H9 (cell line): ENCODE measurements at regions not wholly inside any gene's neighbourhood (a gene's known extent, or its start where the extent isn't known, plus 50 kb on each side); places are given as distances from the start of the nearest gene placed in this dataset.

Experiments
- DNase-seq: peaks from one replicate; pipeline ENCODE4 v3.0.0-alpha.2; 2017
- H2AFZ ChIP-seq: one replicate; pipeline ENCODE4 v1.6.1; 2013; ENCODE audit warnings: mild to moderate bottlenecking, low read length, control low read depth, moderate library complexity
- H2AK5ac ChIP-seq: 2 replicates; pipeline ENCODE4 v1.6.1; 2013; ENCODE audit warnings: low read length, control low read depth, mixed read lengths; ENCODE audit not compliant: insufficient read length
- H2BK120ac ChIP-seq: one replicate; pipeline ENCODE4 v1.6.1; 2013; ENCODE audit warnings: low read depth, mild to moderate bottlenecking, low read length, control low read depth, inconsistent platforms; ENCODE audit not compliant: poor library complexity, severe bottlenecking
- H2BK12ac ChIP-seq: 2 replicates; pipeline ENCODE4 v1.6.1; 2013; ENCODE audit warnings: low read length, control low read depth, mixed read lengths, low read depth; ENCODE audit not compliant: insufficient read length
- H2BK15ac ChIP-seq: 2 replicates; pipeline ENCODE4 v1.6.1; 2013; ENCODE audit warnings: low read depth, low read length, control low read depth
- H2BK20ac ChIP-seq: one replicate; pipeline ENCODE4 v1.6.1; 2013; ENCODE audit warnings: low read depth, mild to moderate bottlenecking, low read length, control low read depth, inconsistent platforms; ENCODE audit not compliant: poor library complexity, severe bottlenecking
- H2BK5ac ChIP-seq: 2 replicates; pipeline ENCODE4 v1.6.1; 2013; ENCODE audit warnings: low read length, control low read depth, mixed read lengths; ENCODE audit not compliant: insufficient read length
- H3K14ac ChIP-seq: 2 replicates; pipeline ENCODE4 v1.6.1; 2013; ENCODE audit warnings: low read length, control low read depth; ENCODE audit not compliant: insufficient read depth
- H3K18ac ChIP-seq: 2 replicates; pipeline ENCODE4 v1.6.1; 2013; ENCODE audit warnings: low read depth, mild to moderate bottlenecking, mixed read lengths, low read length, control low read depth; ENCODE audit not compliant: insufficient read length
- H3K23ac ChIP-seq: 2 replicates; pipeline ENCODE4 v1.6.1; 2013; ENCODE audit warnings: low read length, control low read depth, mixed read lengths, low read depth; ENCODE audit not compliant: insufficient read length
- H3K23me2 ChIP-seq: 2 replicates; pipeline ENCODE4 v1.6.1; 2013; ENCODE audit warnings: low read depth, mild to moderate bottlenecking, mixed read lengths, low read length, control low read depth; ENCODE audit not compliant: insufficient read length, poor library complexity, severe bottlenecking
- H3K27ac ChIP-seq: 2 replicates; pipeline ENCODE4 v1.5.1; 2013; ENCODE audit warnings: low read length, control low read depth, mixed read lengths, low read depth; ENCODE audit not compliant: insufficient read length
- H3K27me3 ChIP-seq: 2 replicates; pipeline ENCODE4 v1.6.1; 2013; ENCODE audit warnings: low read length, control low read depth, inconsistent platforms; ENCODE audit not compliant: insufficient read depth
- H3K4ac ChIP-seq: 2 replicates; pipeline ENCODE4 v1.6.1; 2013; ENCODE audit warnings: low read depth, mild to moderate bottlenecking, control low read depth, inconsistent platforms, low read length, moderate library complexity
- H3K4me1 ChIP-seq: 2 replicates; pipeline ENCODE4 v1.6.1; 2013; ENCODE audit warnings: low read length, control low read depth, inconsistent platforms; ENCODE audit not compliant: insufficient read depth
- H3K4me2 ChIP-seq: 2 replicates; pipeline ENCODE4 v1.6.1; 2013; ENCODE audit warnings: low read length, control low read depth, mixed read lengths; ENCODE audit not compliant: insufficient read length, insufficient read depth
- H3K56ac ChIP-seq: 2 replicates; pipeline ENCODE4 v1.6.1; 2013; ENCODE audit warnings: low read depth, mild to moderate bottlenecking, mixed read lengths, low read length, control low read depth; ENCODE audit not compliant: insufficient read length
- H3K79me1 ChIP-seq: 2 replicates; pipeline ENCODE4 v1.6.1; 2013; ENCODE audit warnings: low read depth, mild to moderate bottlenecking, moderate library complexity, low read length, control low read depth, inconsistent platforms; ENCODE audit not compliant: insufficient read depth, poor library complexity, severe bottlenecking
- H3K79me2 ChIP-seq: 2 replicates; pipeline ENCODE4 v1.6.1; 2013; ENCODE audit warnings: low read length, control low read depth, inconsistent platforms; ENCODE audit not compliant: insufficient read depth
- H3K9ac ChIP-seq: 2 replicates; pipeline ENCODE4 v1.6.1; 2013; ENCODE audit warnings: low read length, control low read depth, mixed read lengths; ENCODE audit not compliant: insufficient read length; ENCODE audit errors: extremely low read depth
- H3K9me3 ChIP-seq: one replicate; pipeline ENCODE4 v1.6.1; 2013; ENCODE audit warnings: low read depth, low read length, inconsistent platforms; ENCODE audit not compliant: control insufficient read depth
- H3T11ph ChIP-seq: one replicate; pipeline ENCODE4 v1.6.1; 2013; ENCODE audit warnings: mild to moderate bottlenecking, low read length, control low read depth, inconsistent platforms
- H4K20me1 ChIP-seq: one replicate; pipeline ENCODE4 v1.6.1; 2013; ENCODE audit not compliant: control insufficient read depth, insufficient read length, insufficient read depth
- H4K5ac ChIP-seq: 2 replicates; pipeline ENCODE4 v1.6.1; 2013; ENCODE audit warnings: low read depth, mild to moderate bottlenecking, mixed read lengths, low read length, control low read depth; ENCODE audit not compliant: insufficient read length
- H4K8ac ChIP-seq: replicated peaks from 2 replicates; pipeline ENCODE4 v1.6.1; 2013; ENCODE audit warnings: low read length, control low read depth, mixed read lengths, low read depth; ENCODE audit not compliant: insufficient read length
- H4K91ac ChIP-seq: 2 replicates; pipeline ENCODE4 v1.6.1; 2013; ENCODE audit warnings: low read depth, mild to moderate bottlenecking, moderate library complexity, mixed read lengths, low read length, control low read depth; ENCODE audit not compliant: insufficient read length
- H3K27ac Mint-ChIP-seq, 3 experiments: 2 replicates in 2 of 3; 3 replicates in 1 of 3; pipeline ENCODE4 v1.8.0; 2020 to 2021; ENCODE audit warnings: mixed read lengths in 3 of 3, mild to moderate bottlenecking in 1 of 3, moderate library complexity in 1 of 3
- H3K27me3 Mint-ChIP-seq: 2 replicates; pipeline ENCODE4 v1.8.0; 2021; ENCODE audit warnings: low read depth, mild to moderate bottlenecking, moderate library complexity, mixed read lengths
- H3K36me3 Mint-ChIP-seq, 3 experiments: 2 replicates in 2 of 3; 3 replicates in 1 of 3; pipeline ENCODE4 v1.8.0; 2020 to 2021; ENCODE audit warnings: low read depth in 3 of 3, mixed read lengths in 3 of 3; ENCODE audit not compliant: insufficient read depth in 1 of 3
- H3K4me1 Mint-ChIP-seq, 2 experiments: 2 replicates each; pipeline ENCODE4 v1.8.0; 2020; ENCODE audit warnings: mixed read lengths in 2 of 2
- H3K4me3 Mint-ChIP-seq, 2 experiments: 2 replicates in 1 of 2; 3 replicates in 1 of 2; pipeline ENCODE4 v1.8.0; 2020 to 2021; ENCODE audit warnings: mild to moderate bottlenecking in 2 of 2, mixed read lengths in 2 of 2, moderate library complexity in 1 of 2
- H3K9me3 Mint-ChIP-seq, 2 experiments: 2 replicates in 1 of 2; 3 replicates in 1 of 2; pipeline ENCODE4 v1.8.0; 2020; ENCODE audit warnings: mild to moderate bottlenecking in 2 of 2, mixed read lengths in 2 of 2, moderate library complexity in 1 of 2
- WGBS: extraction: QIAGEN DNeasy Blood & Tissue Kit; methylation state at CpG from one replicate; pipeline ENCODE4 v1.1.7; 2013; ENCODE audit warnings: missing lambda C conversion rate, low lambda C conversion rate, mixed read lengths; ENCODE audit not compliant: insufficient read length; ENCODE audit errors: extremely low coverage; 5-methylcytosine and 5-hydroxymethylcytosine counted together
- TF ChIP-seq, protein P1 (sequence below): fragments of 200-600 bp; sonication (generic); conservative IDR thresholded peaks from 3 replicates; pipeline ENCODE4 v1.8.0; 2021; ENCODE audit warnings: antibody characterized with exemption, mild to moderate bottlenecking

DNA sequence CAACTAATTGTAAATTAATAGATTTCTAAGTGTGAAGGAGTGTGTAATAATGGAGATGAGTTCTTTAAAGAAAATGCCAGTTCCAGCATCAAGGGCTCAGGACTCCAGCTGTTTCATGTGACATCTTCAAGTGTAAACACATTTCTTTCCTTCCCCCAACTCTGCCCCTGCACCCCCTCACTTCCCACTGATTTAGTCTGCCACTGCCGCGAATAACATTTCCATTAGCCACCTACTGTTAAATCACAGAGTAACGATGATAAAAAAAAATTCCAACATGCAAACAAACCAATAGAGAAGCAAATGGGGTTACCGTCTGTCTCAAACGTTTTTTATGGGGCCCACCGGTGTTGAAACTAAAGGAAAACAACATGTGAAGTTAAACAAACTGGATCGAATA lies 414.3 kb downstream of the SAMD5 start:
- no peak overlapping the region for H3K56ac ChIP-seq
- Mint-ChIP-seq H3K36me3 (peaks cover 1 to 8% (median 2%) of the 10 kb centered on the region in 3 experiments; a peak in 4 of 7 replicates), H3K4me3 (no peak overlapping the region), H3K4me1 (peaks cover 4% of the 10 kb centered on the region in 2 experiments), H3K9me3 (peaks cover 13 to 16% of the 10 kb centered on the region in 2 experiments), H3K27me3 (peaks cover under 1% of the 10 kb centered on the region; the same call in 1 of the 2 replicates), H3K27ac (no peak overlapping the region)
- H3T11ph ChIP-seq, result no peak overlapping the region
- no peak overlapping the region for H3K4me2 ChIP-seq
- no peaks in the 10 kb centered on the region for H3K23me2 ChIP-seq
- no peak overlapping the region for H2AK5ac ChIP-seq
- H3K27me3 ChIP-seq, result no peaks in the 10 kb centered on the region
- no peak overlapping the region for H4K91ac ChIP-seq
- DNase-seq, result no peak
- H2BK120ac ChIP-seq, result no peak overlapping the region
- H4K5ac ChIP-seq, result no peak overlapping the region
- TF ChIP-seq, protein P1, sequence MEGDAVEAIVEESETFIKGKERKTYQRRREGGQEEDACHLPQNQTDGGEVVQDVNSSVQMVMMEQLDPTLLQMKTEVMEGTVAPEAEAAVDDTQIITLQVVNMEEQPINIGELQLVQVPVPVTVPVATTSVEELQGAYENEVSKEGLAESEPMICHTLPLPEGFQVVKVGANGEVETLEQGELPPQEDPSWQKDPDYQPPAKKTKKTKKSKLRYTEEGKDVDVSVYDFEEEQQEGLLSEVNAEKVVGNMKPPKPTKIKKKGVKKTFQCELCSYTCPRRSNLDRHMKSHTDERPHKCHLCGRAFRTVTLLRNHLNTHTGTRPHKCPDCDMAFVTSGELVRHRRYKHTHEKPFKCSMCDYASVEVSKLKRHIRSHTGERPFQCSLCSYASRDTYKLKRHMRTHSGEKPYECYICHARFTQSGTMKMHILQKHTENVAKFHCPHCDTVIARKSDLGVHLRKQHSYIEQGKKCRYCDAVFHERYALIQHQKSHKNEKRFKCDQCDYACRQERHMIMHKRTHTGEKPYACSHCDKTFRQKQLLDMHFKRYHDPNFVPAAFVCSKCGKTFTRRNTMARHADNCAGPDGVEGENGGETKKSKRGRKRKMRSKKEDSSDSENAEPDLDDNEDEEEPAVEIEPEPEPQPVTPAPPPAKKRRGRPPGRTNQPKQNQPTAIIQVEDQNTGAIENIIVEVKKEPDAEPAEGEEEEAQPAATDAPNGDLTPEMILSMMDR, result no peak
- no peak overlapping the region for H2BK5ac ChIP-seq
- H3K79me2 ChIP-seq, result no peaks in the 10 kb centered on the region
- no peak overlapping the region for H3K4ac ChIP-seq
- H2BK15ac ChIP-seq, result no peak overlapping the region
- no peak overlapping the region for H3K23ac ChIP-seq
- no peaks in the 10 kb centered on the region for H3K4me1 ChIP-seq
- H2BK12ac ChIP-seq, result no peak overlapping the region
- no peak overlapping the region for H2BK20ac ChIP-seq
- no peak overlapping the region for H3K14ac ChIP-seq
- H3K18ac ChIP-seq, result no peak overlapping the region
- no CpG with 5 or more reads among the region's 7 CpGs for WGBS
- no peaks in the 10 kb centered on the region for H3K9me3 ChIP-seq
- no peak overlapping the region for H3K9ac ChIP-seq
- no peak overlapping the region for H3K27ac ChIP-seq
- no peak overlapping the region for H2AFZ ChIP-seq
- no peaks in the 10 kb centered on the region for H3K79me1 ChIP-seq
- H4K20me1 ChIP-seq, result no peaks in the 10 kb centered on the region
- H4K8ac ChIP-seq, result no peak overlapping the region
